ENCODE measurements at regions not wholly inside any gene's neighbourhood (a gene's known extent, or its start where the extent isn't known, plus 50 kb on each side); places are given as distances from the start of the nearest gene placed in this dataset.

DNA sequence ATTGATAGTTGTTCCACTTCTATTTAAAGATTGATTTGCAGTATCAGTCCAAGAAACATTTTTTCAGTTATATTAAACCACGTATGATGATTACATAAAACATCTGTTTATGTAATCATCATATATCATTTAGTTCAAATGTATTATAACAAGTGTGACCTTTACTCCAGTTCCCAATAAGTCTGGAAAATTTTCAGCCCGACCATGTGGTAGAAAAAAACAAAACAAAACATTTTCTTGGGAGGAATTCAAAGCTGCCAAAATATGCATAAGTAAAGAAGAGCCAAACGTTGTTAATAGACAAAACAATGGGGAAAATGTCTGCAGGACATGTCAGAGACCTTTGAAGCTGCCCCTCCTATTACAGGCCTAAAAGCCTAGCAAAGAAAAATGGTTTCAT, 709.1 kb downstream of the FAT4 start:
- 44% methylated on average over 3 of the region's 3 CpGs for WGBS
- no peak overlapping the region for H3K27ac ChIP-seq (ENCODE audit: low read depth in 1 of 2, low read length in 2 of 2)
- no peaks in the 10 kb centered on the region for H3K9me3 ChIP-seq (ENCODE audit: control insufficient read depth in 4 of 4, low read length in 3 of 4)
- H3K4me1 ChIP-seq (ENCODE audit: control insufficient read depth in 4 of 4, insufficient read depth in 4 of 4, low read length in 3 of 4), result no peaks in the 10 kb centered on the region
- no peak for TF ChIP-seq JUND (IDR thresholded peaks at IDR 0.05)
- TF ChIP-seq, protein P1, sequence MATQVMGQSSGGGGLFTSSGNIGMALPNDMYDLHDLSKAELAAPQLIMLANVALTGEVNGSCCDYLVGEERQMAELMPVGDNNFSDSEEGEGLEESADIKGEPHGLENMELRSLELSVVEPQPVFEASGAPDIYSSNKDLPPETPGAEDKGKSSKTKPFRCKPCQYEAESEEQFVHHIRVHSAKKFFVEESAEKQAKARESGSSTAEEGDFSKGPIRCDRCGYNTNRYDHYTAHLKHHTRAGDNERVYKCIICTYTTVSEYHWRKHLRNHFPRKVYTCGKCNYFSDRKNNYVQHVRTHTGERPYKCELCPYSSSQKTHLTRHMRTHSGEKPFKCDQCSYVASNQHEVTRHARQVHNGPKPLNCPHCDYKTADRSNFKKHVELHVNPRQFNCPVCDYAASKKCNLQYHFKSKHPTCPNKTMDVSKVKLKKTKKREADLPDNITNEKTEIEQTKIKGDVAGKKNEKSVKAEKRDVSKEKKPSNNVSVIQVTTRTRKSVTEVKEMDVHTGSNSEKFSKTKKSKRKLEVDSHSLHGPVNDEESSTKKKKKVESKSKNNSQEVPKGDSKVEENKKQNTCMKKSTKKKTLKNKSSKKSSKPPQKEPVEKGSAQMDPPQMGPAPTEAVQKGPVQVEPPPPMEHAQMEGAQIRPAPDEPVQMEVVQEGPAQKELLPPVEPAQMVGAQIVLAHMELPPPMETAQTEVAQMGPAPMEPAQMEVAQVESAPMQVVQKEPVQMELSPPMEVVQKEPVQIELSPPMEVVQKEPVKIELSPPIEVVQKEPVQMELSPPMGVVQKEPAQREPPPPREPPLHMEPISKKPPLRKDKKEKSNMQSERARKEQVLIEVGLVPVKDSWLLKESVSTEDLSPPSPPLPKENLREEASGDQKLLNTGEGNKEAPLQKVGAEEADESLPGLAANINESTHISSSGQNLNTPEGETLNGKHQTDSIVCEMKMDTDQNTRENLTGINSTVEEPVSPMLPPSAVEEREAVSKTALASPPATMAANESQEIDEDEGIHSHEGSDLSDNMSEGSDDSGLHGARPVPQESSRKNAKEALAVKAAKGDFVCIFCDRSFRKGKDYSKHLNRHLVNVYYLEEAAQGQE (IDR thresholded peaks at IDR 0.05), result no peak
- no peak for TF ChIP-seq FOXA1 (IDR thresholded peaks at IDR 0.05)
- no peak for TF ChIP-seq HNF4G (IDR thresholded peaks at IDR 0.05)
- no peak for TF ChIP-seq TAF1 (conservative IDR thresholded peaks at IDR 0.05)
- no peak for TF ChIP-seq NR2F2 (IDR thresholded peaks at IDR 0.05)
- TF ChIP-seq, protein P2, sequence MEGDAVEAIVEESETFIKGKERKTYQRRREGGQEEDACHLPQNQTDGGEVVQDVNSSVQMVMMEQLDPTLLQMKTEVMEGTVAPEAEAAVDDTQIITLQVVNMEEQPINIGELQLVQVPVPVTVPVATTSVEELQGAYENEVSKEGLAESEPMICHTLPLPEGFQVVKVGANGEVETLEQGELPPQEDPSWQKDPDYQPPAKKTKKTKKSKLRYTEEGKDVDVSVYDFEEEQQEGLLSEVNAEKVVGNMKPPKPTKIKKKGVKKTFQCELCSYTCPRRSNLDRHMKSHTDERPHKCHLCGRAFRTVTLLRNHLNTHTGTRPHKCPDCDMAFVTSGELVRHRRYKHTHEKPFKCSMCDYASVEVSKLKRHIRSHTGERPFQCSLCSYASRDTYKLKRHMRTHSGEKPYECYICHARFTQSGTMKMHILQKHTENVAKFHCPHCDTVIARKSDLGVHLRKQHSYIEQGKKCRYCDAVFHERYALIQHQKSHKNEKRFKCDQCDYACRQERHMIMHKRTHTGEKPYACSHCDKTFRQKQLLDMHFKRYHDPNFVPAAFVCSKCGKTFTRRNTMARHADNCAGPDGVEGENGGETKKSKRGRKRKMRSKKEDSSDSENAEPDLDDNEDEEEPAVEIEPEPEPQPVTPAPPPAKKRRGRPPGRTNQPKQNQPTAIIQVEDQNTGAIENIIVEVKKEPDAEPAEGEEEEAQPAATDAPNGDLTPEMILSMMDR (IDR thresholded peaks at IDR 0.05; ENCODE audit: low read depth, low read length, missing input control), result no peak
- no peak for TF ChIP-seq YY1 (IDR thresholded peaks at IDR 0.05)
- TF ChIP-seq, protein P3, sequence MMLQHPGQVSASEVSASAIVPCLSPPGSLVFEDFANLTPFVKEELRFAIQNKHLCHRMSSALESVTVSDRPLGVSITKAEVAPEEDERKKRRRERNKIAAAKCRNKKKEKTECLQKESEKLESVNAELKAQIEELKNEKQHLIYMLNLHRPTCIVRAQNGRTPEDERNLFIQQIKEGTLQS (IDR thresholded peaks at IDR 0.05), result no peak
- TF ChIP-seq SP1 (IDR thresholded peaks at IDR 0.05), result no peak
- TF ChIP-seq EGR1 (IDR thresholded peaks at IDR 0.05; ENCODE audit: low read depth in 2 of 2), result no peak
- TF ChIP-seq GABPA (IDR thresholded peaks at IDR 0.05 in 1 of 2, conservative IDR thresholded peaks at IDR 0.05 in 1 of 2), result no peak
- no peak for TF ChIP-seq RAD21 (IDR thresholded peaks at IDR 0.05)
- TF ChIP-seq HNF4A (conservative IDR thresholded peaks at IDR 0.05), result no peak
- TF ChIP-seq, protein P4, sequence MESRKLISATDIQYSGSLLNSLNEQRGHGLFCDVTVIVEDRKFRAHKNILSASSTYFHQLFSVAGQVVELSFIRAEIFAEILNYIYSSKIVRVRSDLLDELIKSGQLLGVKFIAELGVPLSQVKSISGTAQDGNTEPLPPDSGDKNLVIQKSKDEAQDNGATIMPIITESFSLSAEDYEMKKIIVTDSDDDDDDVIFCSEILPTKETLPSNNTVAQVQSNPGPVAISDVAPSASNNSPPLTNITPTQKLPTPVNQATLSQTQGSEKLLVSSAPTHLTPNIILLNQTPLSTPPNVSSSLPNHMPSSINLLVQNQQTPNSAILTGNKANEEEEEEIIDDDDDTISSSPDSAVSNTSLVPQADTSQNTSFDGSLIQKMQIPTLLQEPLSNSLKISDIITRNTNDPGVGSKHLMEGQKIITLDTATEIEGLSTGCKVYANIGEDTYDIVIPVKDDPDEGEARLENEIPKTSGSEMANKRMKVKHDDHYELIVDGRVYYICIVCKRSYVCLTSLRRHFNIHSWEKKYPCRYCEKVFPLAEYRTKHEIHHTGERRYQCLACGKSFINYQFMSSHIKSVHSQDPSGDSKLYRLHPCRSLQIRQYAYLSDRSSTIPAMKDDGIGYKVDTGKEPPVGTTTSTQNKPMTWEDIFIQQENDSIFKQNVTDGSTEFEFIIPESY (IDR thresholded peaks at IDR 0.05), result no peak
- TF ChIP-seq FOXA2 (IDR thresholded peaks at IDR 0.05), result no peak
- TF ChIP-seq RXRA (IDR thresholded peaks at IDR 0.05), result no peak
- TF ChIP-seq, protein P5, sequence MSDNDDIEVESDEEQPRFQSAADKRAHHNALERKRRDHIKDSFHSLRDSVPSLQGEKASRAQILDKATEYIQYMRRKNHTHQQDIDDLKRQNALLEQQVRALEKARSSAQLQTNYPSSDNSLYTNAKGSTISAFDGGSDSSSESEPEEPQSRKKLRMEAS (IDR thresholded peaks at IDR 0.05), result no peak
- DNase-seq (ENCODE audit: low spot score), result no peak
- no peak overlapping the region for H3K9ac ChIP-seq (ENCODE audit: low read depth in 1 of 2, low read length in 2 of 2)
- H3K36me3 ChIP-seq (ENCODE audit: control insufficient read depth in 4 of 4, insufficient read depth in 3 of 4, low read depth in 1 of 4, low read length in 3 of 4), result no peaks in the 10 kb centered on the region
- H3K27me3 ChIP-seq (ENCODE audit: control insufficient read depth in 4 of 4, insufficient read depth in 4 of 4, low read length in 3 of 4), result no peaks in the 10 kb centered on the region
- H3K4me3 ChIP-seq (ENCODE audit: low read depth in 1 of 3, low read length in 3 of 3), result no peak overlapping the region
